ELF-1 (cell line): ENCODE measurements at regions not wholly inside any gene's neighbourhood (a gene's known extent, or its start where the extent isn't known, plus 50 kb on each side); places are given as distances from the start of the nearest gene placed in this dataset.

Experiments used
- DNase-seq: peaks from one replicate; pipeline ENCODE4 v3.0.0-alpha.2; 2016; ENCODE audit warnings: low read depth, low spot score

GRCh38 chrX:49773993-49774392 lies 55.1 kb upstream of the PAGE4 start:
- DNase-seq, result no peak

DNA sequence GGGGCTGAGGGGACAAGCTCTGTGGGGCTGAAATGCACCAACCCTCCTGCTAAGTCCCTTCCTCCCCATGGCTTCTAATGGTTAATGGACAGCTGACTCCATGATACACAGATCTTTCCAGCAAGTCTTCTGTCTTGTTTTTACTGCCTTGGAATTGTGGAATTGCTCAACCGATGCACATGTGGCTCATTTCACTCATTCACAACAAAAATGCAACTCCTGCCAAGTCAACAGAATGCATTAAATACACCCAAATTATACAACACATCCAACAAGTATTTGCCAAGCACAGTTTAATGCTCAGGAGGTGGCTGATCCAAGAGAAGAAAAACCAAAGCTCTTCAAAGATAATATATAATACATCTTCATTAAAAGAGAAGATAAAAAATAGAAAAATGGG lies 61.9 kb upstream of the PAGE4 start:
- DNase-seq, result no peak

GRCh38 chrX:49762175-49762720 lies 66.5 kb upstream of the PAGE1 start:
- DNase-seq, result no peak

DNA sequence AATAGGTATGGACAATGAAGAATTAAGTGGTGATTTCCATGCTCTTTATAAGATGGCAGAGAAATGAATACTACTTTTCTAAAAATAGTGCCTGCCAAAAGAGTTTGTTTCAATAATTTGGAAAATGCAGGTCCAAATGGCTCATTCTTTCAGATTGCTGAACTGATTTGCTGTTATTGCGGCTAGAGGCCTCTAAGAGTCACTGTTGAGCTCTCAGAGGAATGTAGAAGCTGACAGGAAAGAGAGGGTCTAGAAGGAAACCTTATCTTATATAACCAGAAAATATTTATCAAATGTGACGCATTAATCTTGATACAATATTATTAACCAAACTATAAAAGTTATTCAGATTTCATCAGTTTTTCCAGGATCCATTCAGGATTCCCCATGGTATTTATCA lies 65.7 kb upstream of the PAGE1 start:
- DNase-seq, result no peak

DNA sequence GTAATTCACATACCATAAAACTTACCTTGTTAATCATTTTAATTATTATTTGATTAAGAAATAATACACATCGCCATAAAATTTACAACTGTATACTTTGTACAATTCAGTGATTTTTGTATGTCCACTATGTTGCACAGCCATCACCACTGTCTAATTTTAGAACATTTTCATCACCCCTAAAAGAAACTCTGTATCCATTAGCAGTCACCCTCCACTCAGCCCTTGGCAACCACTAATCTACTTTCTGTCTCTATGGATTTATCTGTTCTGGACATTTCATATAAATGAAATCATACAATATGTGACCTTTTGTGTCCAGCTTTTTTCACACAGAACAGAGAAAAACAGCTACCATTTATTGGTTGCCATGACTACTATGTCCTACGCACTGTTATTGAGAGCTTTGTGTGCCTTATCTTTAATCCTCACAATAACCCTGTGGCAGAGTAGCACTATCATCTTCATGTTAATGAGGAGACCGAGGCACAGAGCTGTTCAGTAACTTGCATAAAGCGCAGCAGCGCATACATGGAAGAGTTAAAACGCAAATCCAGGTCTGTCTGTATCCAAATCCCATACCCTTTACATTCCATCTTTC lies 64.6 kb upstream of the PAGE1 start:
- no peak for DNase-seq

DNA sequence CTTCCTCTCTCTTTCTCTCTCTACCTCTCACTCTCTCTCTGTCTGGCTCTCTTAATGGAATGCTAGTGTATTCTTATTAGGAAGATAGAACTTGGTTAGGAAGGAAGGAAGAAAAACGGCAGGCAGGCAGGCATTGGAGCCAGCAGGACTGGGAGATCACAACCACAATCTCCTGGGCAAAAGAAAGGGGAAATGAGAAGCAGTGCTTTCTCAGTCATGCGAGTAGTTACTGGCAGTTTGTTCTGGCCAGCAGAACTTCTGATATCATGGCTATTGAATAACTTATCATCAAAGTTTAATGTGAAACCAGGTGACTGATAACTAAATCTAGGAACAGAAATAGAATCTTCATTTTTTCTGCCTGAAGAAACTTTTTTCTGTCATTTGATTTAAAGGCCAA lies 60.9 kb upstream of the PAGE1 start:
- DNase-seq, result no peak

- peak; percentile 73 for DNase-seq
These were observed 58.6 kb upstream of the PAGE1 start for GRCh38 chrX:49754233-49754857.

DNA sequence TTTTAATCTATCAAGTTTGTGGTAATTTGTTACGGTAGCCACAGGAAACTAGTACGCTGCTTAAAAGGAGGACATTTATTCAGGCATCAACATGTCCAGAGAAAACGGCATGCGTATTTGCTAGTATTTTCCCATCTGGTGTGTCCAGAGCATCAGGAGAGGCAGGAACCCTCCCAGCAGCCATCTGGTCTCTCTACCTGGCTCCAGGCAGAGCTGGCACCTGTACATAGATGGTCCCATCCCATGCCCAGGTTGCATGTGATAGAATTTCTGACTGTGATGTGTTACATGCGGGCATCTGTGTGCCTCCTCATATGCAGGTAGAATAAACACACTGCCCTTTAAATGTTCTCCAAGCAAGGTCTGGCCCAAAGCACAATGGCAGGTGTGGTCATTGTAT lies 57.9 kb upstream of the PAGE1 start:
- DNase-seq, result no peak

DNA sequence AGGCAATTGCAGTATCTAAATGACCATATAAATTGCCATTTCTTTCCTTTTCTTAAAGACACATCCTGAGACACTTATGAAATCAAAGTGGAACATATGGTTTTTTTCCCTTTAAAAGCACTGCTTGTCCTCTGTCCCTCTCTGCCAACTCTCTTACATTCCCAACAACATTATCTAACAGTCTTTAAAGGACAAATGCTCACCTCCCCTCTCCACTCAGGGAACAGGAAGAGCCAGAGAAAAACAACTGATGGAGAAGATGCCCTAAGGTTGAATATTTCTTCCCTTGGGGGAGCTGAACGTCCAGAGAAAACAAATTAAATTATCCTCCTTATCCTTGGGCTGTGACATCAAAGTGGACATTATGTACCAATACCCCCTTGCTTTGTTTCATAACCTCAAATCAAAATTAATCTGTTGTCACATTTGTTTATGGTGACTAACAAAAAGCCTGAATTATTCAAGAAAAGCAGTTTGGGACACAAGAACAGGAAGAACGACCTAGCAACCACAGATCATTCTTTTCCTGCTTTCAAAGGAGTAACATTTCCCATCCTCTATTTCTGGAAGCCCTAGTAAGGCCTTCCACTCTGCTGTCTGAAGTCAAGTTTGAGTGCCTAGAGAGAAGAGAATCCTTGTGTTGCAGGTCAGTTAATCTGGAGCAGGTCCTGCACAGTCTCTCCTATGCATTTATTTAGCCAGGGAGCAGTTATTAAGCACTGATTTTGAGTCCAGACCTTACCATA lies 52.6 kb upstream of the PAGE1 start:
- no peak for DNase-seq

GRCh38 chrX:49746306-49746705 lies 50.5 kb upstream of the PAGE1 start:
- DNase-seq, result no peak
